ENCODE measurements at regions not wholly inside any gene's neighbourhood (a gene's known extent, or its start where the extent isn't known, plus 50 kb on each side); places are given as distances from the start of the nearest gene placed in this dataset.

DNA sequence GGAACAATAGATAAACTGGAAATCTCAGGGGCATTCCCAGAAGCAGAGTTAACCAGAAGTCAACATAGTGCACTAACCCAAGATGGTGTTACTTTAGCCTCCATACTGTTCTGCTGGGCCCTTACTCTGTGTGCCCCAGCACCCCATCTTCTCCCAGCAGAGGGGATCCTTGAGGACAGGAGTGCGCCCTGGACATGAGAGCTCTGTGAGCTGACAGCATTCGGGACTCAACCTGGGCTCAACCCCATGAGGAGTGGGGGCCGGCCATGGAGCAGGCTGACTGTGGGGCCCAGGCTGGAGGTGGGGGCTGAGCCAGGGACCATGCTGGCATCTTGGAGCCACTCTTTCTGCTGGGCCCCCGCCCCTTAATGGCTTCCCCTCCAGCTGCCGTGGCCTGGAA is 156.3 kb upstream of the HS6ST1 start:
- no peaks in the 10 kb centered on the region for H3K27me3 ChIP-seq
- TF ChIP-seq, protein P1, sequence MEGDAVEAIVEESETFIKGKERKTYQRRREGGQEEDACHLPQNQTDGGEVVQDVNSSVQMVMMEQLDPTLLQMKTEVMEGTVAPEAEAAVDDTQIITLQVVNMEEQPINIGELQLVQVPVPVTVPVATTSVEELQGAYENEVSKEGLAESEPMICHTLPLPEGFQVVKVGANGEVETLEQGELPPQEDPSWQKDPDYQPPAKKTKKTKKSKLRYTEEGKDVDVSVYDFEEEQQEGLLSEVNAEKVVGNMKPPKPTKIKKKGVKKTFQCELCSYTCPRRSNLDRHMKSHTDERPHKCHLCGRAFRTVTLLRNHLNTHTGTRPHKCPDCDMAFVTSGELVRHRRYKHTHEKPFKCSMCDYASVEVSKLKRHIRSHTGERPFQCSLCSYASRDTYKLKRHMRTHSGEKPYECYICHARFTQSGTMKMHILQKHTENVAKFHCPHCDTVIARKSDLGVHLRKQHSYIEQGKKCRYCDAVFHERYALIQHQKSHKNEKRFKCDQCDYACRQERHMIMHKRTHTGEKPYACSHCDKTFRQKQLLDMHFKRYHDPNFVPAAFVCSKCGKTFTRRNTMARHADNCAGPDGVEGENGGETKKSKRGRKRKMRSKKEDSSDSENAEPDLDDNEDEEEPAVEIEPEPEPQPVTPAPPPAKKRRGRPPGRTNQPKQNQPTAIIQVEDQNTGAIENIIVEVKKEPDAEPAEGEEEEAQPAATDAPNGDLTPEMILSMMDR (IDR thresholded peaks at IDR 0.05) = no peak
- no peak for TF ChIP-seq POLR2A (IDR thresholded peaks at IDR 0.05)
- intact Hi-C loops (cut with DNase I) = no loop called here
- H3K4me1 ChIP-seq = peaks cover 4 to 12% of the 10 kb centered on the region in 2 donors
- no peak overlapping the region for H3K4me3 ChIP-seq (replicated peaks in 1 of 3)
- no peak for DNase-seq
- H3K27ac ChIP-seq = no peak overlapping the region
- WGBS, 2 donors = 75 to 76% methylated on average over 3 to 5 of the region's 5 CpGs
- H3K9me3 ChIP-seq = no peaks in the 10 kb centered on the region
- no peaks in the 10 kb centered on the region for H3K36me3 ChIP-seq

DNA sequence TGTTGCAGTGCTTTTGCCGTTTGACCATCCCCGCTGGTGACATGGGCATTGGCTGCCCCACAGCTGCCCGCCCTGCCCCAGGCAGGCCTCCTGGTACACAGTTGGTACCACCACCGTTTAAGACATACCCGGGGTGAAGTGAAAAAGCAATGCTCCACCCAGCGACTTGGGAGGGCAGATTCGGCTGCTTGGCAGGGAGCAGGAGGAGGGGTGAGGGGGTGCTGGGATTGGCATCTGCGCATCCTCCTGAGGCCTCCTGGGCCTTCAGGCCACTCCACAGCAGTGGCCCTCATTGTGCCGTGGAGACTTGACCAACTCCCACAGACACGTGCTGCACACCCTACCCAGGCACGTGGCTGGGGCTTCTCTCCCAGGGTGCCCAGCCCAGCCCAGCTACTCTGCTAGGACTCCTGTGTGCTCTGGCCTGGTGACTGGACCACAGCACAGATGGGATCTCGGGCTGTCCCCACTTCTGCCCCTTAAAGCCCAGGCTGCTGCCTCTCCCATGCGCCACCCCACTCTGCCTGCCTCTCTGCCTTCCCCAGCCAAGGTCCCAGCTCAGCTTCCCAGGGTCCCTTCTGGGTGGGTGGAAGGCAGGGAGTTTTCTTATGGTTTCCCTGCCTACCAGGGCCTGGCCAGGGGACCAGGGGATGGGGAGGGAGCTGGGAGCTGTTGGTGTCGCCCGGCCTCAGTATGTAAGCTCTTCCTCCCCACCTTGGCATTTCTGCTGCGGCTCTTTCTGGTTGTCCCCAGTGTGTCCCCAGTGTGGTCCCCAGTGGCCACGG is 157.0 kb upstream of the HS6ST1 start:
- Histone ChIP-seq H3K4me3 (replicated peaks in 1 of 3) (no peak overlapping the region), H3K4me1 (peaks cover 4 to 12% of the 10 kb centered on the region in 2 donors), H3K36me3 (no peaks in the 10 kb centered on the region), H3K27me3 (no peaks in the 10 kb centered on the region), H3K27ac (no peak overlapping the region), H3K9me3 (no peaks in the 10 kb centered on the region)
- 88 to 93% methylated on average over 12 to 13 of the region's 17 CpGs for WGBS, 2 donors
- TF ChIP-seq POLR2A (IDR thresholded peaks at IDR 0.05) = no peak
- TF ChIP-seq, protein P1 (IDR thresholded peaks at IDR 0.05) = no peak
- DNase-seq = no peak
- intact Hi-C loops (cut with DNase I) = no loop called here

DNA sequence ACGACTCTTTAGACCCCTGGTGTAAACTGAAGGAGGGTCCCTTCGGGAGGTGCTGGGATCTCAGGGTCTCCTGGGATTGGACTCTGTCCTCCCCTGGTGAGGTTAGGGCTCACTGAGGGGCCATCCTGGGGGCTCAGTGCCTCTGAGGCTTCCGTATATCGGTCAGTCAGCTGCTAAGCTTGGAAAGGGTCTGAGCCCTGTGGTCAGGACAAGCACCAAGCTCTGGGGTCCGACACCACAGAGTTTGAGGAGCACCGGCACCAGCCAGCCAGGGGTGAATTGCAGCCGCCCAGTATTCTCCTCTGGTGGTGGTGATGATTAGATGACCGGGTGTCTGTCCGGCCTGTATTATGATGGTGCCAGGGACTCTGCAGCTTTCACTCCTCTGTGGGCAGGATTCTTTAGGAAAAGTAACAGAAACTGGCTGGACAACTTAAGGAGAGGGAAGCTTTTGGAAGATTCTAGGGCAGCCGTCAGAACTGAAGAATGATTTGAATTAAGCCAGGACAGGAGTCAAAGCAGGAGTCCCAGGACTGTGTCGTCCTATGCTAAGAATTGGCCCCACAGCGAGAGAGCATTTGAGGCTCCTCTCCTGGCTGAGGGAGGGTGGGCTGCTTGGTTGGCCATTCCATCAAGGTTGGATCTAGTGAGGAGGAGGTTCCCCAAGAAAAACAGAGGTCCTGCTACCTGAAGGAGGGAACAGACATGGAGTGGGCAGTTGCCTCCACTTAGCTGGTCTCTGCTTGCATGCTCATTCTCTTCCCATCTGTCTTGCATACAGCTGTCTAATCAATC is 158.6 kb upstream of the HS6ST1 start:
- Histone ChIP-seq H3K4me1 (peaks cover 4 to 12% of the 10 kb centered on the region in 2 donors), H3K27me3 (no peaks in the 10 kb centered on the region), H3K9me3 (no peaks in the 10 kb centered on the region), H3K36me3 (no peaks in the 10 kb centered on the region), H3K4me3 (replicated peaks in 1 of 3) (no peak overlapping the region), H3K27ac (no peak overlapping the region)
- TF ChIP-seq, protein P1 (IDR thresholded peaks at IDR 0.05) = no peak
- no peak for TF ChIP-seq POLR2A (IDR thresholded peaks at IDR 0.05)
- WGBS, 2 donors = 93% methylated on average over 10 to 12 of the region's 12 CpGs
- intact Hi-C loops (cut with DNase I) = no loop called here
- DNase-seq = no peak

DNA sequence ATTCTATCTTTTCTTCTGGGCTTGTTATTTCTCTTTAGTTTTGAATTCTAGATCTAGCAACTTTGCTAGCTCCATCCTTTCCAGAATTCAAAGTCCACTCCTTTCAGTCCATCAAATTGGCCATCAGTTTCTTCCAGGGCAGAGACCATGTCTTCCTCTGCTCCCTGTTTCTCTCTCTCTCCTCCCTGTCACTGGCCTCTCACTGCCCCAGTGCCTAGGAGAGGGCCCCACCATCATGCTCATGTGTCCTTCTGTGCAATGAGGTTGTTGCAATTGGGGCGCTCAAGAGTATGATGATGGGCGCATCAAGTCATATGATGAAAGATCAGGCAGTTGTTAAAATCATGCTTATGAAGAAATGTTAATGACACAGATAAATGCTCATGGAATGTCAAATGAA is 159.2 kb upstream of the HS6ST1 start:
- Histone ChIP-seq H3K36me3 (no peaks in the 10 kb centered on the region), H3K4me1 (peaks cover 4 to 12% of the 10 kb centered on the region in 2 donors), H3K27me3 (no peaks in the 10 kb centered on the region), H3K27ac (no peak overlapping the region), H3K4me3 (replicated peaks in 1 of 3) (no peak overlapping the region), H3K9me3 (no peaks in the 10 kb centered on the region)
- no peak for DNase-seq
- WGBS, 2 donors = 76 to 99% methylated on average over 2 of the region's 2 CpGs
- intact Hi-C loops (cut with DNase I) = no loop called here
- no peak for TF ChIP-seq POLR2A (IDR thresholded peaks at IDR 0.05)
- TF ChIP-seq, protein P1 (IDR thresholded peaks at IDR 0.05) = no peak

Data from thyroid gland (tissue), 4 donors.